AG10803 (cell line): ENCODE measurements at regions not wholly inside any gene's neighbourhood (a gene's known extent, or its start where the extent isn't known, plus 50 kb on each side); places are given as distances from the start of the nearest gene placed in this dataset.
"Not testable (repeated sequence)": the region's sequence is repeated elsewhere in the genome, so short reads cannot be mapped to it uniquely, and the experiment has no call there.

Source experiments
- DNase-seq: peaks from one replicate; pipeline ENCODE4 v3.0.0; 2010; ENCODE audit warnings: low read depth
- H3K4me3 ChIP-seq: 2 replicates; pipeline ENCODE4 v1.5.1; 2011; ENCODE audit warnings: mild to moderate bottlenecking, low read length, control low read depth
- TF ChIP-seq, protein P1 (sequence below): conservative IDR thresholded peaks from 2 replicates; pipeline ENCODE4 v1.5.1; 2011; ENCODE audit warnings: mild to moderate bottlenecking, low read length, control low read depth, inconsistent platforms

DNA sequence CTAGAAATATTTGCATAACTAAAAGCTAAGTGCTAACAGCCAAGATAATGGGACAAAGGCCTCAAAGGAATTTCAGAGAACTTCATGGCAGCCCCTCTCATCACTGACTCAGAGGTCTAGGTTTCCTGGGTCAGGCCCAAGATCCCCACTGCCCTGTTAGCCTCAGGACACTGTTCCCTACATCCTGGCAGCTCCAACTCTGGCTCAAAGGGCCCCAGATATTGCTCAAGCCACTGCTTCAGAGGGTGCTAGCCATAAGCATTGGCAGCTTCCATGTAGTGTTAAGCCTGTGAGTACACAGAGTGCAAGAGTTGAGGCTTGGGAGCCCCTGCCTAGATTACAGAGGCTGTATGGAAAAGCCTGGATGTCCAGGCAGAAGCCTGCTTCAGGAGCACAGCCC is 998.1 kb downstream of the TLE1 start:
- H3K4me3 ChIP-seq, result no peak overlapping the region
- DNase-seq, result no peak
- TF ChIP-seq, protein P1, sequence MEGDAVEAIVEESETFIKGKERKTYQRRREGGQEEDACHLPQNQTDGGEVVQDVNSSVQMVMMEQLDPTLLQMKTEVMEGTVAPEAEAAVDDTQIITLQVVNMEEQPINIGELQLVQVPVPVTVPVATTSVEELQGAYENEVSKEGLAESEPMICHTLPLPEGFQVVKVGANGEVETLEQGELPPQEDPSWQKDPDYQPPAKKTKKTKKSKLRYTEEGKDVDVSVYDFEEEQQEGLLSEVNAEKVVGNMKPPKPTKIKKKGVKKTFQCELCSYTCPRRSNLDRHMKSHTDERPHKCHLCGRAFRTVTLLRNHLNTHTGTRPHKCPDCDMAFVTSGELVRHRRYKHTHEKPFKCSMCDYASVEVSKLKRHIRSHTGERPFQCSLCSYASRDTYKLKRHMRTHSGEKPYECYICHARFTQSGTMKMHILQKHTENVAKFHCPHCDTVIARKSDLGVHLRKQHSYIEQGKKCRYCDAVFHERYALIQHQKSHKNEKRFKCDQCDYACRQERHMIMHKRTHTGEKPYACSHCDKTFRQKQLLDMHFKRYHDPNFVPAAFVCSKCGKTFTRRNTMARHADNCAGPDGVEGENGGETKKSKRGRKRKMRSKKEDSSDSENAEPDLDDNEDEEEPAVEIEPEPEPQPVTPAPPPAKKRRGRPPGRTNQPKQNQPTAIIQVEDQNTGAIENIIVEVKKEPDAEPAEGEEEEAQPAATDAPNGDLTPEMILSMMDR, result no peak

DNA sequence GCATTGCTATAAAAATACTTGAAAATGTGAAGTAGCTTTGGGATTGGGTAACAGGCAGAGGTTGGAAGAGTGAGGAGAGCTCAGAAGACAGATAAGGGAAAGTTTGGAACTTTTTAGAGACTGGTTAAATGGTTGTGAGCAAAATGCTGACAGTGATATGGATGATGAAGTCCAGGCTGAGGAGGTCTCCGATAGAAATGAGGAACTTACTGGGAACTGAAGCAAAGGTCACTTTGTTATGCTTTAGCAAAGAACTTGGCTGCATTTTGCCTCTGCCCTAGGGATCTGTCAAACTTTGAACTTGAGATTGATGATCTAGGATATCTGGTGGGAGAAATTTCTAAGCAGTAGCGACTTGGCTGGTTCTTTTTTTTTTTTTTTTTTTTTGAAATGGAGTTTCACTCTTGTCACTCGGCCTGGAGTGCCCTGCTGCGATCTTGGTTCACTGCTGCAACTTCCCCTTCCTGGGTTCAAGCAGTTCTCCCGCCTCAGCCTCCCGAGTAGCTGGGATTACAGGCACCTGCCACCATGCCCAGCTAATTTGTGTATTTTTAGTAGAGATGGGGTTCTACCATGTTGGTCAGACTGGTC is 998.9 kb downstream of the TLE1 start:
- DNase-seq, result no peak
- TF ChIP-seq, protein P1, result no peak
- no peak overlapping the region for H3K4me3 ChIP-seq

DNA sequence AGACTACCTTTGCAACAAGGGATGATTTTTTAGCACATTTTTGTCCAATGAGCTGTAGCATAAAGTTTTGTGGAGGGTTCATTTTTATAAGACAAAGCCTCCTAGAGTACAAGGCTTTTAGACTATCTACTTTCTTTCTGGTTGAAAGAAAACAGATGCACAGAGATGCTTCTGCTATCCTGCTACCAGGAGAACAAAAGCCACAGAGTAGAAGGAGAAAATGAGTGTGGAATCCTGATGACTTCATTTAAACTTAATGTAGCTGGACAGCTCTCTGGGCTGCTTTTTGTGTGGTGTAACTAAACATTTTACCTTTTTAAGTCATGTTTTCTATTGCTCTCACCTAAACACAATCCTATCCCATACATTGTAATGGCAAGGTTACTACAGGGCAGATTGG is 1009.4 kb downstream of the TLE1 start:
- no peak overlapping the region for H3K4me3 ChIP-seq
- no peak for DNase-seq
- TF ChIP-seq, protein P1, result no peak

DNA sequence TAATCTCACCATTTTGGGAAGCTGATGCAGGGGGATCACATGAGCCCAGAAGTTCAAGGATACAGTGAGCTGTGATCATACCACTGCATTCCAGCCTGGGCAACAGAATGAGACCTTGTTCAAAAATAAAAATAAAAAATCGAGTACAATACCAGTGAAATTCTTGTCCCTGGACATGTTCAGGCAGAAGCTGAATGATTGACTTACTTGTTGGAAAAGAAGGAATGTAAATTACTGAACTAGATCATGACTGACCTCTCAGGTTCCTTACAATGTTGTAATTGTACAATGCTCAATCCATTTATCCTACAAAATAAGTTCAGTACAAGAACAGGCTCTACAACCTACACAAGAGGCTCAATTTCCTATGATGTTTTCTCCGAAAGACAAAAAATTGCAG is 1010.4 kb downstream of the TLE1 start:
- TF ChIP-seq, protein P1, result no peak
- H3K4me3 ChIP-seq, result no peak overlapping the region
- DNase-seq, result no peak

DNA sequence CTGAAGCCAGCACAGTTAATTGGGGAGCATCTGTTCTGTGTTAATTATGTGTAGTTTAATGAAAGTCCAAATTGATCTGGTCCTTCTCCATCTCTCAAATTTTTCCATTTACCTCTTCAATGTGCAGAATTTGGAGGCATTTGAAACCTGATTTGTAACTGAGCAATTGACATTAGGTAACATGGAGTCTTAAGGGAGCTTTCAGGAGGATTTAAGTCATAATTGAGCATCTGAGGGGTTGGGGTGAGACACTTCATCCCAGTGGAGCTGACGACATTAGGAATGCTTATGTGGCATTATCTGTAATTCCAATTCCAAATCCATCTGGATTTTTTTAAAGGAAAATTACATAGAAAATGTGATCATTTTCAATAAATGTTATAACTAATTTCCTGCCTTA is 1015.9 kb downstream of the TLE1 start:
- DNase-seq, result no peak
- no peak overlapping the region for H3K4me3 ChIP-seq
- TF ChIP-seq, protein P1, result no peak

DNA sequence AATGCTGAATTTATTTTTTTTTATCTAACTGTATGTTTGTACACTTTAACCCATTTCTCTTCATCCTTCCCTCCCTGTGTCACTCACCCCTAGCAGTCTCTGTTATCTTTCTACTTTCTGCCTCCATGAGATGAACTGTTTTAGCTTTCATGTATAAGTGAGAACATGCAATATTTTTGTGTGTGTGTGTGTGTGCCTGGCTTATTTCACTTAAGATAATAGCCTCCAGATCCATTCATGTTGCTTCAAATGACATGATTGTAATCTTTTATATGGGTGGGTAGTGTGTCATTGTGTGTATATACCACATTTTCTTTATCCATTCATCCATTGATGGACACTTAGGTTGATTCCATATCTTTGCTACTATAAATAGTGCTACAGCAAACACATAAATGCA is 1023.9 kb downstream of the TLE1 start:
- no peak overlapping the region for H3K4me3 ChIP-seq
- TF ChIP-seq, protein P1, result no peak
- DNase-seq, result no peak

DNA sequence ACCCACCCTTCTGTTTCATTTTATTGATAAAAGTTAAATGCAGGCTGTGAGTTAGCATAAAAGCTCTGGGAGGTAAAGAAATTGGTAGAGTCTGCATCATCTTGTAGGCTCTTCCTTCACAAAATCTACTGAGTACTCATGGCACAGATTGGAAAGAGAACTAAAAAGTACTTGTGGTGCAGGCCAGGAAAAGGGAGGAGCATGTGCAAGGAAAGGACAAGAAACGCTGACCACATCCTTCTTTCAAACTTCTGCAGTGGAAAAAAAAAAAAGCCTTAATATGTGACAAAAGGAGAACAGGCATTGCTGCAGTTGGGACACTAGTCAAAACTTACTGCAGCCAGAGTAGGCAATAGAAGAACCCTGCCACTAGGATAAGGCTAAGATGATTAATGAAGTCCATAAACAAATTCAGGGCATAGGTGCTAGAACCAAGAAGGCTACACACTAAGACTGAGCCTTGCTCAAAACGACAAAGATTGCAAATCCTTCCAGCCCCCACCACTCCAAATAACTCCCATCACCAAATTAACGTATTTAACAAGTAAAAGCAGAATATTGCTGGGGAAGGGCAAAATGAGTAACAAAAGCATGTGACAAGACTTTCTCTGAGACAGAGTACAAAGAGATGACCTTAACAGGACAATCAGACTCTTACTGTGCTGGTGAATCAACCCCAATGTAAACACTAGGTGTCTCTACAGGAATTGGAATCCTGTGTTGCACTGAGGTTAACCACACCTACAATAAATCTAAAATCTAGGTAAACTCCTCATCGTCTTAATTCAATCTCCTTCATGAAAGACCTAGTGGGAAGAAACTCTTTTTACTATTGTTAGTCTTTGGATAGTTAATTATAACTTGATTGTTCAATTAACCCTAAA is 1024.8 kb downstream of the TLE1 start:
- no peak overlapping the region for H3K4me3 ChIP-seq
- TF ChIP-seq, protein P1, result no peak
- DNase-seq, result no peak

DNA sequence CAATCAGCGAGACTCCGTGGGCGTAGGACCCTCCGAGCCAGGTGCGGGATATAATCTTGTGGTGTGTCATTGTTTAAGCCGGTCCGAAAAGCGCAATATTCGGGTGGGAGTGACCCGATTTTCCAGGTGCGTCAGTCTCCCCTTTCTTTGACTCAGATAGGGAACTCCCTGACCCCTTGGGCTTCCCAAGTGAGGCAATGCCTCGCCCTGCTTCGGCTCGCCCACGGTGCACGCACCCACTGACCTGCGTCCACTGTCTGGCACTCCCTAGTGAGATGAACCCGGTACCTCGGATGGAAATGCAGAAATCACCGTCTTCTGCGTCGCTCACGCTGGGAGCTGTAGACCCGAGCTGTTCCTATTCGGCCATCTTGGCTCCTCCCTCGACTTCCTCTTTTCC is 1029.6 kb downstream of the TLE1 start:
- H3K4me3 ChIP-seq, DNase-seq: not testable (repeated sequence)
